ENCODE measurements at regions not wholly inside any gene's neighbourhood (a gene's known extent, or its start where the extent isn't known, plus 50 kb on each side); places are given as distances from the start of the nearest gene placed in this dataset.

DNA sequence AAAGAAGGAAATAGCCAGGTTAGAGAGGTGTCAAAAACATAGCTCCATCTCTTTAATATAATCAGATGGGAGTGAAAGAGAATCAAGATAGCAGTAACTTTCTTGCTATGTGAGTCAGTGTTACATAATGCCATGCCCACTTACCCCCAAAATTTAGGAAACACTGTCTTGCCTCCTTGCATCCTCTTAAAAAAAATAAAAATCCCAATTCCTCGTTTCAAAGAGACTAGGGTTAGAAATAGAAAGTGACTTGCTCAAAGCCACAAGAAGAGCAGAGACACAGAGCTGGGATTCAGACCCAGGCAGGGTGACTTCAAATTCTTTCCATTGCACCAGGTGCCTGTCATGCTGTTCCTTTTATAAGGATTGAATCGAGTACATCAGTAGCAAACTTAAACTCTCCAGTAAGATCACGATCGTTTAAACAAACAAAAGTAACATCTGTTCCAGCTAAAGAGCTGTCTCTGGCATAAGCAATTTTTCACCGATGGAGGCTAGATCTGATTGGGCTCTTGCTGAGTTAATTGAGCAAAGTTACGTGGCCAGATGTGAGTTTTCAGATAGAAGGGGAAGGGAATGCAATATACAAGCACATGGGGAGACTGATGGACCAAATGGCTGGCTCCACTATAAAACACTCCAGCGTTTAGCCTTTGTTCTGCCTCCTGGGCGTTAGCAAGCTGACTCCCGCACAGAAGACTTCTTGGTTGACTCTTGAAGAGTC is 176.9 kb downstream of the PALM2AKAP2 start:
- TF ChIP-seq, protein P1, sequence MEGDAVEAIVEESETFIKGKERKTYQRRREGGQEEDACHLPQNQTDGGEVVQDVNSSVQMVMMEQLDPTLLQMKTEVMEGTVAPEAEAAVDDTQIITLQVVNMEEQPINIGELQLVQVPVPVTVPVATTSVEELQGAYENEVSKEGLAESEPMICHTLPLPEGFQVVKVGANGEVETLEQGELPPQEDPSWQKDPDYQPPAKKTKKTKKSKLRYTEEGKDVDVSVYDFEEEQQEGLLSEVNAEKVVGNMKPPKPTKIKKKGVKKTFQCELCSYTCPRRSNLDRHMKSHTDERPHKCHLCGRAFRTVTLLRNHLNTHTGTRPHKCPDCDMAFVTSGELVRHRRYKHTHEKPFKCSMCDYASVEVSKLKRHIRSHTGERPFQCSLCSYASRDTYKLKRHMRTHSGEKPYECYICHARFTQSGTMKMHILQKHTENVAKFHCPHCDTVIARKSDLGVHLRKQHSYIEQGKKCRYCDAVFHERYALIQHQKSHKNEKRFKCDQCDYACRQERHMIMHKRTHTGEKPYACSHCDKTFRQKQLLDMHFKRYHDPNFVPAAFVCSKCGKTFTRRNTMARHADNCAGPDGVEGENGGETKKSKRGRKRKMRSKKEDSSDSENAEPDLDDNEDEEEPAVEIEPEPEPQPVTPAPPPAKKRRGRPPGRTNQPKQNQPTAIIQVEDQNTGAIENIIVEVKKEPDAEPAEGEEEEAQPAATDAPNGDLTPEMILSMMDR (IDR thresholded peaks at IDR 0.05; ENCODE audit: borderline replicate concordance, control extremely low read depth, extremely low read depth, insufficient read depth, missing control alignments) = no peak
- no peak for DNase-seq (ENCODE audit: low spot score)
- in situ Hi-C loops (cut with MboI; ENCODE audit: low sequenced_read_pairs, unreplicated experiment) = no loop called here

DNA sequence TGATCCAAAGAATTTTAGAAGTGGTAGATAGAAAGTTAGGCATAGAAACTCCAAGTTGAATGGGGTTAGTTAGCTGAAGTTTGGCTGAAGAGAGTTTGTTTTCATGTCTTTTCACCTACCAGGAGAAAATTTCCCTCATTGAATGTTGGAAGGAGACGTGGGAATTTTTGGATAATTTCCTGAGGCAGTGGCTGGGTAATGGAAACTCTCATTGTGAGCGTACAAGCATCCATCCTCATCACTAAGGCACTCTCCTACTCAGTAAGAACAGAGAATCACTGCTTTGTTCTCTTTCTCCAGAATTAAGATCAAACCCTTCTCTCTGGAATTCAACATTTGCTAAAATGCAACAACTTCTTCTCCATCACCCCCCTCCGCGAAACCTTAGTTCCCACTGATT is 179.7 kb downstream of the PALM2AKAP2 start:
- DNase-seq (ENCODE audit: low spot score) = no peak
- in situ Hi-C loops (cut with MboI; ENCODE audit: low sequenced_read_pairs, unreplicated experiment) = loop anchor here (10.0 kb wide), 1 partner anchor 95 kb away; no protein-coding TSS in a partner anchor
- TF ChIP-seq, protein P1 (IDR thresholded peaks at IDR 0.05; ENCODE audit: borderline replicate concordance, control extremely low read depth, extremely low read depth, insufficient read depth, missing control alignments) = no peak

DNA sequence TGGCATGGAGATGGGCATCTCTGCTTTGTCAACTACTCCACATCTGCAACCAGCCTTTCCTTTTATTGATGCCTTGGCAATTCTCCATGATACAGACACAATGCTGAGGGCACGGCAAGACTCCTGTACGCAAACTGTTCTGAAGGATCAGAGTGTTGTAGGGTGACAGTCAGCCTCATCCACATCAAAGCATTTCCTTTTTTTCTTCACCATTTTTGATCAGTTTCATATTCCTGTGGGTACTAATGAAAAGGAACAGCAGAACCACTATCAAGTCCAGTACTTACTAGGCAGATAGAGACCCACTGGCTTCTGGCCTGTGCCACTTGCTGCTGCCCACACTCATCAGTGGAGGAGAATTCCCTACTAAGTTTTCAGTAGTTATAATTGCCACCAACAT is 181.6 kb downstream of the PALM2AKAP2 start:
- TF ChIP-seq, protein P1 (IDR thresholded peaks at IDR 0.05; ENCODE audit: borderline replicate concordance, control extremely low read depth, extremely low read depth, insufficient read depth, missing control alignments) = no peak
- DNase-seq (ENCODE audit: low spot score) = no peak
- in situ Hi-C loops (cut with MboI; ENCODE audit: low sequenced_read_pairs, unreplicated experiment) = loop anchor here (10.0 kb wide), 1 partner anchor 93 kb away; no protein-coding TSS in a partner anchor

DNA sequence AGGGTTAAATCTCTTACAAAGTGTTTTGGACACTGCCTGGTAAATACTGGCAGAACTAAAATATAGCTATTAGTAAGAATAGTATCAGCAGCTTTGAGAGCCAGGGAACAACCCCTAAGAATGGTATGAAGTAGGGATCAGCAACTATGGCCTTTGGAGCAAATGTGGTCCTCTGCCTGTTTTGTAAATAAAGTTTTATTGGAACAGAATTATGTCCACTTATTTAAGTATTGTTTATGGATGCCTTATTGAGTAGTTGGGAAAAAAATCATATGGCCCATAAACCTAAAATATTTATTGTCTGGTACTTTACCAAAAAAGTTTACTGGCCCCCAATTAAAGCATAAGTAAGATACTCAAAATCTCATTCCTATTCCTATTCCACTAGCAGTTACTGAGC is 182.2 kb downstream of the PALM2AKAP2 start:
- in situ Hi-C loops (cut with MboI; ENCODE audit: low sequenced_read_pairs, unreplicated experiment) = loop anchor here (10.0 kb wide), 1 partner anchor 93 kb away; no protein-coding TSS in a partner anchor
- DNase-seq (ENCODE audit: low spot score) = no peak
- TF ChIP-seq, protein P1 (IDR thresholded peaks at IDR 0.05; ENCODE audit: borderline replicate concordance, control extremely low read depth, extremely low read depth, insufficient read depth, missing control alignments) = no peak

DNA sequence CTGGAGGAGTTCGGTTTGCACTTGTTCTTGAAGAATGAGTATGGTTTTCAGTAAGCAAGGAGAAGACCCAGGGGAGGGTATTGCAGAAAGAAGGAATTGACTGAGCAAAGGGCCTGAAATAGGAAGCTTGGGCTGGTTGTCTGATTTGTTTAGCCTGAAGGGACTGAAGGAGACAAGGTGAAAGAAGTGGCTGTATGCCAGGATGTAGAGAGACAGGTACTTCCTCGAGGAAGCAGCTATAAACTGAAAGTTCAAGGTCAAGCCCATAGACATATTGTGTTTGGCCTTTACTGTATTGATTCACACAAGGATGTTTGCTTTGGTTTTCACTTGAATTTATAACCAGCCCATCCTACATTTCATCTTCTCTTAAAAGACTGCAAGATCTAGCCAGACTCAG is 183.1 kb downstream of the PALM2AKAP2 start:
- in situ Hi-C loops (cut with MboI; ENCODE audit: low sequenced_read_pairs, unreplicated experiment) = loop anchor here (10.0 kb wide), 1 partner anchor 92 kb away; no protein-coding TSS in a partner anchor
- TF ChIP-seq, protein P1 (IDR thresholded peaks at IDR 0.05; ENCODE audit: borderline replicate concordance, control extremely low read depth, extremely low read depth, insufficient read depth, missing control alignments) = no peak
- DNase-seq (ENCODE audit: low spot score) = no peak

DNA sequence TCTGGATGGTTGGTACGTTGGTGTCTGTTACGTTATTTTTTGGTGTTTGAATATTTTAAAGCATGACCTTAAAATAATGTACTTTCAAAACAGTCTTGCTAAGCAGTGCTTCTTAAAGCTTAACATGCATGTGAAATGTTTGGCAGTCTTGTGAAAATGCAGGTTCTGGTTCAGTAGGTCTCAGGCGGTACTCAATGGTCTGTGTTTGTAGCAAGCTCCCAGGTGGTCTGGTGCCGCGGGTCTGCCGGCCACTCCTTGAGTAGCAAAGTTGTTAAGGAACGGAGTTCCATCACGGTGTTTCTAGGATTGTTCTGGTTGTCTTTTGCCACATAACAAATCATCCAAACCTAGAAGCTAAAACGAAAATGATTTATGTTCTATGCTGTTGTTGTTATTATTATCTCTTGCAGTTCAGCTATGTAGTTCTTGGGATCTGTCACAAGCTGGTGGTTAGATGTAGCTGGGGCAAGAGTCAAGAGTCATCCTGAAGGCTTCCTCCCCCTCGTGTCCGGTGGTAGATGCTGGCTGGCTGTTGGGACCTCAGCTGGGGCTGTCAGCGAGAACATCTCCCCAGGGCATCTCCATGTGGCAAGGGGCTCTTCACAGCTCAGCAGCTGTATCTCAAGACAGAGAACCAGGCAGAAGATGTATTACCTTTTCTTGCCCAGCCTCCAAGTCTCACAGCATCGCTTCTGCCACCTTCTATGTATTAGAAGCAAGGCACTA is 186.8 kb downstream of the PALM2AKAP2 start:
- in situ Hi-C loops (cut with MboI; ENCODE audit: low sequenced_read_pairs, unreplicated experiment) = loop anchor here (10.0 kb wide), 1 partner anchor 88 kb away; no protein-coding TSS in a partner anchor
- peak; percentile 37 for DNase-seq (ENCODE audit: low spot score)
- TF ChIP-seq, protein P1 (IDR thresholded peaks at IDR 0.05; ENCODE audit: borderline replicate concordance, control extremely low read depth, extremely low read depth, insufficient read depth, missing control alignments) = no peak

All from GM13976 (cell line).